K562 (cell line): ENCODE measurements at regions not wholly inside any gene's neighbourhood (a gene's known extent, or its start where the extent isn't known, plus 50 kb on each side); places are given as distances from the start of the nearest gene placed in this dataset.

ENCODE experiments used
- ARID1B ChIP-seq: fragments of 450-650 bp; IDR thresholded peaks from 2 replicates; pipeline ENCODE4 v1.6.1; 2016; ENCODE audit warnings: antibody characterized with exemption, mild to moderate bottlenecking, inconsistent platforms
- ATF1 ChIP-seq, 2 experiments: fragments of 450-650 bp in 1 of 2; IDR thresholded peaks; 2 replicates each; pipeline ENCODE4 v1.6.1; 2016; ENCODE audit warnings: missing compliant biosample characterization in 1 of 2, missing genetic modification characterization in 1 of 2
- ATF3 ChIP-seq, 2 experiments: fragments of 450-650 bp in 1 of 2; sonication (generic) in 1 of 2; formaldehyde crosslinking in 1 of 2; IDR thresholded peaks in 1 of 2; conservative IDR thresholded peaks in 1 of 2; 2 replicates each; pipeline versions ENCODE4 v1.6.1 to v1.8.1; 2016 to 2023; ENCODE audit warnings: mild to moderate bottlenecking in 2 of 2, moderate library complexity in 2 of 2, inconsistent platforms in 1 of 2, missing genetic modification reagents in 1 of 2
- ATF7 ChIP-seq: fragments of 450-650 bp; IDR thresholded peaks from 2 replicates; pipeline ENCODE4 v1.7.1; 2014; ENCODE audit warnings: mild to moderate bottlenecking, moderate library complexity
- DPF2 ChIP-seq: fragments of 450-650 bp; IDR thresholded peaks from 2 replicates; pipeline ENCODE4 v1.6.1; 2016
- FOS ChIP-seq: IDR thresholded peaks from 3 replicates; pipeline ENCODE4 v1.6.1; 2011; ENCODE audit not compliant: insufficient read length; ENCODE audit errors: extremely low read depth
- FOXM1 ChIP-seq, 2 experiments: fragments of 450-650 bp in 1 of 2; sonication (generic) in 1 of 2; formaldehyde crosslinking in 1 of 2; IDR thresholded peaks; 2 replicates each; pipeline versions ENCODE4 v1.6.1 to v1.9.0; 2017 to 2022; ENCODE audit warnings: low read depth in 2 of 2, mild to moderate bottlenecking in 2 of 2, missing genetic modification reagents in 1 of 2, moderate library complexity in 1 of 2
- NFE2 ChIP-seq: IDR thresholded peaks from 2 replicates; pipeline ENCODE4 v1.6.1; 2014; ENCODE audit warnings: antibody characterized with exemption, low read depth
- NFIC ChIP-seq: fragments of 450-650 bp; IDR thresholded peaks from 2 replicates; pipeline ENCODE4 v1.6.1; 2017; ENCODE audit warnings: mild to moderate bottlenecking, inconsistent platforms
- NR2C1 ChIP-seq, 2 experiments: fragments of 450-650 bp; IDR thresholded peaks; 2 replicates each; pipeline ENCODE4 v1.6.1; 2017; ENCODE audit warnings: mild to moderate bottlenecking in 2 of 2, antibody characterized with exemption in 1 of 2, inconsistent platforms in 1 of 2, missing compliant biosample characterization in 1 of 2, missing genetic modification characterization in 1 of 2
- SMARCC2 ChIP-seq: fragments of 450-650 bp; IDR thresholded peaks from 2 replicates; pipeline ENCODE4 v1.6.1; 2017; ENCODE audit warnings: antibody characterized with exemption, moderate library complexity, mild to moderate bottlenecking, low read depth
- TARDBP ChIP-seq: fragments of 450-650 bp; IDR thresholded peaks from 2 replicates; pipeline ENCODE4 v1.6.1; 2016
- TCF3 ChIP-seq: sonication (generic); formaldehyde crosslinking; IDR thresholded peaks from 2 replicates; pipeline ENCODE4 v1.4.0; 2020; ENCODE audit warnings: mild to moderate bottlenecking, missing genetic modification reagents
- TEAD4 ChIP-seq, 2 experiments: sonication (generic) in 1 of 2; formaldehyde crosslinking in 1 of 2; IDR thresholded peaks; 2 replicates each; pipeline versions ENCODE4 v1.6.1 to v1.8.0; 2012 to 2022; ENCODE audit warnings: borderline replicate concordance in 1 of 2, inconsistent platforms in 1 of 2, low read length in 1 of 2, mild to moderate bottlenecking in 1 of 2, missing genetic modification reagents in 1 of 2
- YY1 ChIP-seq, 3 experiments: IDR thresholded peaks; 2 replicates each; pipeline ENCODE4 v1.6.1; 2011; ENCODE audit warnings: low read length in 2 of 3, mild to moderate bottlenecking in 2 of 3, moderate library complexity in 2 of 3, borderline replicate concordance in 1 of 3, control low read depth in 1 of 3, low read depth in 1 of 3; ENCODE audit not compliant: insufficient read depth in 3 of 3, insufficient replicate concordance in 2 of 3, control insufficient read depth in 1 of 3, insufficient read length in 1 of 3; ENCODE audit errors: extremely low read depth in 1 of 3
- ZNF561 ChIP-seq: fragments of 450-650 bp; formaldehyde crosslinking; conservative IDR thresholded peaks from 2 replicates; pipeline ENCODE4 v1.4.0; 2020; ENCODE audit warnings: mild to moderate bottlenecking, moderate library complexity
- TF ChIP-seq, protein P1 (sequence below): fragments of 450-650 bp; IDR thresholded peaks from 2 replicates; pipeline ENCODE4 v1.6.1; 2018; ENCODE audit not compliant: partially characterized antibody
- TF ChIP-seq, protein P2 (sequence below): fragments of 450-650 bp; IDR thresholded peaks from 2 replicates; pipeline ENCODE4 v1.6.1; 2016
- TF ChIP-seq, protein P3 (sequence below): sonication (generic); formaldehyde crosslinking; IDR thresholded peaks from 2 replicates; pipeline ENCODE4 v1.8.0; 2023; ENCODE audit warnings: mild to moderate bottlenecking, missing genetic modification reagents

DNA sequence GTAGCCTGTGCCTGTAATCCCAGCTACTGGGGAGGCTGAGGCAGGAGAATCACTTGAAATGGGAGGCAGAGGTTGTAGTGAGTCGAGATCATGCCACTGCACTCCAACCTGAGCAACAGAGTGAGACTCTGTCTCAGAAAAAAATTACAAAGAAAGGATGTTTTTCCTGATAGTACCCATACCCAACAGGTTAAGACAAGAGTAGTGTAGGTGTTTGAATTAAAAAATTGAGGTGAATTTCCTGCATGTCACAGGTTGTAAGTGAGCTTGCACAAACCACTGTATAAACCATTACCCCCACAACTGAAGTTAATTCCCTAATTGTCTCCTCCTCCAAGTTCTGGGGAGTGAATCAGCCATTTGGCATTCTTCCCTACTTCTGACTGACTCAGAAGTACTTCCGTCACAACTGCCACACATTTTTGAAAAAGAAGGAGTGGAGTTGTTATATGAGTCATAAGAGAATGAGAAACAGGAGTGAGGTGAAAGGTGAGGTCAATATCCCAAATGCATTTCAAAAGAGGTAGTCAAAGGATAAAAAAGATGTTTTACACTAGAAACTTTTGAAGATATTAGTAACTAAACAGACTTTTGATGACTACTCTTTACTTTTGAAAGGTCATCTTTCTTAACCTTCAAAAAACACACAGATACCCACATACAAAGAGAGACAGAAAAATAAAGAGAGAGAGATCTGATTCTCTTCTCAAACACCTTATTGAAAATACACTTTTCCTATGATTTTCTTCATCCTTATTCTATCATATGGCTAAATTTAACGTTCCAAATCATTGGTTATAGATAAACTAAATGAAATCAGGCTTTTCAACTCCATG is 134.5 kb downstream of the BTC start (continued):
- TF ChIP-seq, protein P1, sequence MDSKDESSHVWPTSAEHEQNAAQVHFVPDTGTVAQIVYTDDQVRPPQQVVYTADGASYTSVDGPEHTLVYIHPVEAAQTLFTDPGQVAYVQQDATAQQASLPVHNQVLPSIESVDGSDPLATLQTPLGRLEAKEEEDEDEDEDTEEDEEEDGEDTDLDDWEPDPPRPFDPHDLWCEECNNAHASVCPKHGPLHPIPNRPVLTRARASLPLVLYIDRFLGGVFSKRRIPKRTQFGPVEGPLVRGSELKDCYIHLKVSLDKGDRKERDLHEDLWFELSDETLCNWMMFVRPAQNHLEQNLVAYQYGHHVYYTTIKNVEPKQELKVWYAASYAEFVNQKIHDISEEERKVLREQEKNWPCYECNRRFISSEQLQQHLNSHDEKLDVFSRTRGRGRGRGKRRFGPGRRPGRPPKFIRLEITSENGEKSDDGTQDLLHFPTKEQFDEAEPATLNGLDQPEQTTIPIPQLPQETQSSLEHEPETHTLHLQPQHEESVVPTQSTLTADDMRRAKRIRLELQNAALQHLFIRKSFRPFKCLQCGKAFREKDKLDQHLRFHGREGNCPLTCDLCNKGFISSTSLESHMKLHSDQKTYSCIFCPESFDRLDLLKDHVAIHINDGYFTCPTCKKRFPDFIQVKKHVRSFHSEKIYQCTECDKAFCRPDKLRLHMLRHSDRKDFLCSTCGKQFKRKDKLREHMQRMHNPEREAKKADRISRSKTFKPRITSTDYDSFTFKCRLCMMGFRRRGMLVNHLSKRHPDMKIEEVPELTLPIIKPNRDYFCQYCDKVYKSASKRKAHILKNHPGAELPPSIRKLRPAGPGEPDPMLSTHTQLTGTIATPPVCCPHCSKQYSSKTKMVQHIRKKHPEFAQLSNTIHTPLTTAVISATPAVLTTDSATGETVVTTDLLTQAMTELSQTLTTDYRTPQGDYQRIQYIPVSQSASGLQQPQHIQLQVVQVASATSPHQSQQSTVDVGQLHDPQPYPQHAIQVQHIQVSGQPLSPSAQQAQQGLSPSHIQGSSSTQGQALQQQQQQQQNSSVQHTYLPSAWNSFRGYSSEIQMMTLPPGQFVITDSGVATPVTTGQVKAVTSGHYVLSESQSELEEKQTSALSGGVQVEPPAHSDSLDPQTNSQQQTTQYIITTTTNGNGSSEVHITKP, result peak; percentile 67
- TF ChIP-seq ATF3 (IDR thresholded peaks at IDR 0.05) (peak; percentile 93), ATF3 (CRISPR knock-in tag; conservative IDR thresholded peaks at IDR 0.05) (no peak), SMARCC2 (0 out of 2 replicates have a peak, but pooled peaks have one; percentile 44), ATF1 (CRISPR knock-in tag; IDR thresholded peaks at IDR 0.05) (no peak), ATF1 (tag; IDR thresholded peaks at IDR 0.05) (peak; percentile 50), NR2C1 (IDR thresholded peaks at IDR 0.05) (peak; percentile 84), NR2C1 (tag; IDR thresholded peaks at IDR 0.05) (peak; percentile 90), NFIC (peak; percentile 86), TCF3 (CRISPR knock-in tag) (peak; percentile 14; the same call in 1 of the 2 replicates), ZNF561 (no peak), ARID1B (peak; percentile 74), DPF2 (peak; percentile 81), TARDBP (no peak), ATF7 (peak; percentile 46; the same call in 1 of the 2 replicates), YY1 (IDR thresholded peaks at IDR 0.05; ENCODE audit: borderline replicate concordance in 1 of 3, control insufficient read depth in 1 of 3, extremely low read depth in 1 of 3, insufficient read depth in 3 of 3, insufficient read length in 1 of 3, insufficient replicate concordance in 2 of 3, low read depth in 1 of 3, low read length in 2 of 3) (peak in 1 of 3 experiments; percentile 39), FOXM1 (IDR thresholded peaks at IDR 0.05; ENCODE audit: low read depth) (peak; percentile 93), FOXM1 (CRISPR knock-in tag; IDR thresholded peaks at IDR 0.05; ENCODE audit: low read depth) (no peak), FOS (peak; percentile 26), TEAD4 (IDR thresholded peaks at IDR 0.05; ENCODE audit: low read length) (peak; percentile 71; the same call in 1 of the 2 replicates), TEAD4 (CRISPR knock-in tag; IDR thresholded peaks at IDR 0.05; ENCODE audit: borderline replicate concordance) (no peak), NFE2 (peak; percentile 73)
- TF ChIP-seq, protein P2, sequence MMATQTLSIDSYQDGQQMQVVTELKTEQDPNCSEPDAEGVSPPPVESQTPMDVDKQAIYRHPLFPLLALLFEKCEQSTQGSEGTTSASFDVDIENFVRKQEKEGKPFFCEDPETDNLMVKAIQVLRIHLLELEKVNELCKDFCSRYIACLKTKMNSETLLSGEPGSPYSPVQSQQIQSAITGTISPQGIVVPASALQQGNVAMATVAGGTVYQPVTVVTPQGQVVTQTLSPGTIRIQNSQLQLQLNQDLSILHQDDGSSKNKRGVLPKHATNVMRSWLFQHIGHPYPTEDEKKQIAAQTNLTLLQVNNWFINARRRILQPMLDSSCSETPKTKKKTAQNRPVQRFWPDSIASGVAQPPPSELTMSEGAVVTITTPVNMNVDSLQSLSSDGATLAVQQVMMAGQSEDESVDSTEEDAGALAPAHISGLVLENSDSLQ, result peak; percentile 70
- TF ChIP-seq, protein P3, sequence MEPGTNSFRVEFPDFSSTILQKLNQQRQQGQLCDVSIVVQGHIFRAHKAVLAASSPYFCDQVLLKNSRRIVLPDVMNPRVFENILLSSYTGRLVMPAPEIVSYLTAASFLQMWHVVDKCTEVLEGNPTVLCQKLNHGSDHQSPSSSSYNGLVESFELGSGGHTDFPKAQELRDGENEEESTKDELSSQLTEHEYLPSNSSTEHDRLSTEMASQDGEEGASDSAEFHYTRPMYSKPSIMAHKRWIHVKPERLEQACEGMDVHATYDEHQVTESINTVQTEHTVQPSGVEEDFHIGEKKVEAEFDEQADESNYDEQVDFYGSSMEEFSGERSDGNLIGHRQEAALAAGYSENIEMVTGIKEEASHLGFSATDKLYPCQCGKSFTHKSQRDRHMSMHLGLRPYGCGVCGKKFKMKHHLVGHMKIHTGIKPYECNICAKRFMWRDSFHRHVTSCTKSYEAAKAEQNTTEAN (CRISPR knock-in tag), result no peak
